ENCODE measurements at regions not wholly inside any gene's neighbourhood (a gene's known extent, or its start where the extent isn't known, plus 50 kb on each side); places are given as distances from the start of the nearest gene placed in this dataset.

DNA sequence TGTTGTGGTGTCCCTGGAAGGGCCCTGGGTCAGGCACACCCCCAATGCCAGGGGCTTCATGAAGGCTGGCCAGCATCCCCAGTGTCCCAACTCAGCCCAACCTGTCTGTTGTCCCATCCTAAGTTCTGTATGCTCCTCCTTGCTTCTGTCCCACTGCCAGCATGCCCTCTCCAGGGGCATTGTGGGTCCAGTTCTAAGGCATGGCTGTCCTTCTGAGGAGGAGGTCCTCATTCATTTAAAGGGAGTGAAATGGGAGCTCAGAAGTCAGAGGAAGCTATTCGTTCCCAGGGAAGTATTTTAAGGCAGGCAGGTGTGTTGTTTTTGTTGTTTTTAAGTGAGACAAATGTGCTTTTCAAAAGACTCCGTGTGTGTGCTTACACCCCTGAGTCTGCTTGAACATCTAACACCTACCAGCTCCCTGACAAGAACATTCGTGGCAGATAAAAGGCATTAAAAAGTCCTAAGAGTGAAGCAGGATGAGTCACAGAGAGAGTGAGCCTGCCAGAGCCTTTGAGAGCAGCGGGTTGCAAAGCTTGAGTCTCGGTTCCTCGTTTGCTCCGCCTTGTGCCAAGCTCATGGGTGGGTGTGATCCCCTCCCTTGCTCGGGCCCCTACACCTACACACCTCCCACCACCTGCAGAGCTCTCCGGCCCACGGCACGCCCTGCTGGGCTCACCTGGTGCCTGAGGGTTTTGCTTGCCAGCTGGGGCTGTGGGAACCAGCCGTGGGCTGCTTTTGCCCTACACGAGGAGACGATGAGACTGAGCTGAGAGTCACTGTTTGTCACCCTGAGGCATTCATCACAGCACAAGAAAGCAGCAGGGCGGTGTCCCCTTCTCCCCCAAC, 183.4 kb upstream of the TOPAZ1 start:
- H3K9me3 ChIP-seq = no peaks in the 10 kb centered on the region
- H3K4me1 ChIP-seq = no peaks in the 10 kb centered on the region
- intact Hi-C loops (cut with micrococcal nuclease; ENCODE audit: unreplicated experiment) = no loop called here
- no peak for DNase-seq
- Mint-ChIP-seq H3K4me3 (ENCODE audit: unreplicated experiment) (no peak overlapping the region), H3K9me3 (ENCODE audit: unreplicated experiment) (peaks cover 10% of the 10 kb centered on the region), H3K36me3 (ENCODE audit: insufficient read depth, unreplicated experiment) (no peaks in the 10 kb centered on the region), H3K4me1 (ENCODE audit: low read depth, unreplicated experiment) (no peaks in the 10 kb centered on the region), H3K27me3 (ENCODE audit: insufficient read depth, unreplicated experiment) (peaks cover 18% of the 10 kb centered on the region), H3K27ac (ENCODE audit: unreplicated experiment) (no peak overlapping the region)
- no peak for TF ChIP-seq CTCF (IDR thresholded peaks at IDR 0.05; ENCODE audit: insufficient read depth in 1 of 2, low read depth in 1 of 2, low read length in 1 of 2, severe bottlenecking in 1 of 2, unreplicated experiment in 1 of 2)
- H3K27me3 ChIP-seq (replicated peaks; ENCODE audit: control insufficient read depth, insufficient read depth, low read length) = no peaks in the 10 kb centered on the region
- H3K4me3 ChIP-seq (ENCODE audit: low read depth, low read length) = no peak overlapping the region
- no TSS peak for BruUV-seq (replicated peaks)
- CTCF ChIA-PET = no interaction called here
- no peaks in the 10 kb centered on the region for H3K36me3 ChIP-seq (ENCODE audit: control insufficient read depth, insufficient read depth, low read length)
- POLR2A ChIA-PET = no interaction called here

DNA sequence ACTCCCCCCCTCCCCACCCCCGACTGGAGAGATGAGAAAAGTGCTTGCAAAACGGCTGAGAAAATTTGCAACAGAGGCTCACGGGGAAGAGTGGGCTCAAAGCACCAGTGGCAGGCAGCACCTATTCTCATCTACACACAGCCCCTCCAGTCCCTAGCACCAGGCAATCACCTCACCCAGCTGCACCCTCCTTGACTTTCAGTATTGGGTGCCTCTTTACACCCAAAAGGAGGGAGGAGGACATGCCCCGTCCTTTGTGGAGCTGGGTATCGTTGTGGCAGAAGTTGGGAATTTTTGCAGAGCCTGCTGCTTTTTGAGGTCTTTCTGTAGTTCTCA, 182.8 kb upstream of the TOPAZ1 start:
- Mint-ChIP-seq H3K36me3 (ENCODE audit: insufficient read depth, unreplicated experiment) (no peaks in the 10 kb centered on the region), H3K4me3 (ENCODE audit: unreplicated experiment) (no peak overlapping the region), H3K9me3 (ENCODE audit: unreplicated experiment) (peaks cover 7% of the 10 kb centered on the region), H3K27me3 (ENCODE audit: insufficient read depth, unreplicated experiment) (peaks cover 21% of the 10 kb centered on the region), H3K4me1 (ENCODE audit: low read depth, unreplicated experiment) (no peaks in the 10 kb centered on the region), H3K27ac (ENCODE audit: unreplicated experiment) (no peak overlapping the region)
- no peak for TF ChIP-seq CTCF (IDR thresholded peaks at IDR 0.05; ENCODE audit: insufficient read depth in 1 of 2, low read depth in 1 of 2, low read length in 1 of 2, severe bottlenecking in 1 of 2, unreplicated experiment in 1 of 2)
- H3K27me3 ChIP-seq (replicated peaks; ENCODE audit: control insufficient read depth, insufficient read depth, low read length) = no peaks in the 10 kb centered on the region
- POLR2A ChIA-PET = no interaction called here
- CTCF ChIA-PET = no interaction called here
- H3K4me1 ChIP-seq = no peaks in the 10 kb centered on the region
- BruUV-seq (replicated peaks) = no TSS peak
- H3K4me3 ChIP-seq (ENCODE audit: low read depth, low read length) = no peak overlapping the region
- H3K9me3 ChIP-seq = no peaks in the 10 kb centered on the region
- intact Hi-C loops (cut with micrococcal nuclease; ENCODE audit: unreplicated experiment) = no loop called here
- no peaks in the 10 kb centered on the region for H3K36me3 ChIP-seq (ENCODE audit: control insufficient read depth, insufficient read depth, low read length)
- DNase-seq = no peak

GRCh38 chr3:44060164-44060563, 181.5 kb upstream of the TOPAZ1 start:
- Histone ChIP-seq H3K27me3 (replicated peaks; ENCODE audit: control insufficient read depth, insufficient read depth, low read length) (no peaks in the 10 kb centered on the region), H3K36me3 (ENCODE audit: control insufficient read depth, insufficient read depth, low read length) (no peaks in the 10 kb centered on the region), H3K9me3 (no peaks in the 10 kb centered on the region), H3K4me3 (ENCODE audit: low read depth, low read length) (no peak overlapping the region), H3K4me1 (no peaks in the 10 kb centered on the region)
- no TSS peak for BruUV-seq (replicated peaks)
- Mint-ChIP-seq H3K9me3 (ENCODE audit: unreplicated experiment) (no peaks in the 10 kb centered on the region), H3K36me3 (ENCODE audit: insufficient read depth, unreplicated experiment) (no peaks in the 10 kb centered on the region), H3K27ac (ENCODE audit: unreplicated experiment) (no peak overlapping the region), H3K27me3 (ENCODE audit: insufficient read depth, unreplicated experiment) (peaks cover 21% of the 10 kb centered on the region), H3K4me1 (ENCODE audit: low read depth, unreplicated experiment) (no peaks in the 10 kb centered on the region), H3K4me3 (ENCODE audit: unreplicated experiment) (no peak overlapping the region)
- no peak for DNase-seq
- intact Hi-C loops (cut with micrococcal nuclease; ENCODE audit: unreplicated experiment) = no loop called here
- no peak for TF ChIP-seq CTCF (IDR thresholded peaks at IDR 0.05; ENCODE audit: insufficient read depth in 1 of 2, low read depth in 1 of 2, low read length in 1 of 2, severe bottlenecking in 1 of 2, unreplicated experiment in 1 of 2)
- CTCF ChIA-PET = no interaction called here
- POLR2A ChIA-PET = no interaction called here

All from Caco-2 (cell line).